ENCODE measurements at regions not wholly inside any gene's neighbourhood (a gene's known extent, or its start where the extent isn't known, plus 50 kb on each side); places are given as distances from the start of the nearest gene placed in this dataset.

DNA sequence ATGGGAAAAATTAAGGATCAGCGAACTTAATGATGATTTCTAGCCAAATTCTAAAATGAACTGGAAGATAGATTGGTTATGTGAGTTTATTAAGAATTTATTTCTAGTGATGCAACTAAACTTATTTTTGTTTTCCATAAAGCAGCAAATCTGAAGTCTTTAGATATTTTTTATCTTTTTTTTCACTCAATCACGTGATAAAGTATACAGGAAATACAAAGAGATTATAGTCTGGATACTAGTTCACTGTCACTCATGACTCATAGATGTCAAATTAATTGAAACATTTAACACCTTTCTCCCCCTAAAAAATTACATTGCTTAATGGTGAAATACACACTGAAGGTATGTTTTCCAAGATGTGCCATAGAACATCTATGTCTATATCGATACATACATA, 416.9 kb downstream of the TUSC7 start:
- TF ChIP-seq, protein P1, sequence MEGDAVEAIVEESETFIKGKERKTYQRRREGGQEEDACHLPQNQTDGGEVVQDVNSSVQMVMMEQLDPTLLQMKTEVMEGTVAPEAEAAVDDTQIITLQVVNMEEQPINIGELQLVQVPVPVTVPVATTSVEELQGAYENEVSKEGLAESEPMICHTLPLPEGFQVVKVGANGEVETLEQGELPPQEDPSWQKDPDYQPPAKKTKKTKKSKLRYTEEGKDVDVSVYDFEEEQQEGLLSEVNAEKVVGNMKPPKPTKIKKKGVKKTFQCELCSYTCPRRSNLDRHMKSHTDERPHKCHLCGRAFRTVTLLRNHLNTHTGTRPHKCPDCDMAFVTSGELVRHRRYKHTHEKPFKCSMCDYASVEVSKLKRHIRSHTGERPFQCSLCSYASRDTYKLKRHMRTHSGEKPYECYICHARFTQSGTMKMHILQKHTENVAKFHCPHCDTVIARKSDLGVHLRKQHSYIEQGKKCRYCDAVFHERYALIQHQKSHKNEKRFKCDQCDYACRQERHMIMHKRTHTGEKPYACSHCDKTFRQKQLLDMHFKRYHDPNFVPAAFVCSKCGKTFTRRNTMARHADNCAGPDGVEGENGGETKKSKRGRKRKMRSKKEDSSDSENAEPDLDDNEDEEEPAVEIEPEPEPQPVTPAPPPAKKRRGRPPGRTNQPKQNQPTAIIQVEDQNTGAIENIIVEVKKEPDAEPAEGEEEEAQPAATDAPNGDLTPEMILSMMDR (conservative IDR thresholded peaks at IDR 0.05; ENCODE audit: control insufficient read depth, insufficient read depth, low read depth, low read length), result no peak
- no peak for DNase-seq (ENCODE audit: low read depth)
- H3K4me3 ChIP-seq (ENCODE audit: control insufficient read depth, low read depth, low read length), result no peak overlapping the region

GRCh38 chr3:117126946-117127546, 417.5 kb downstream of the TUSC7 start:
- no peak overlapping the region for H3K4me3 ChIP-seq (ENCODE audit: control insufficient read depth, low read depth, low read length)
- TF ChIP-seq, protein P1 (conservative IDR thresholded peaks at IDR 0.05; ENCODE audit: control insufficient read depth, insufficient read depth, low read depth, low read length), result peak; percentile 10
- DNase-seq (ENCODE audit: low read depth), result no peak

GRCh38 chr3:117128133-117128532, 418.6 kb downstream of the TUSC7 start:
- TF ChIP-seq, protein P1 (conservative IDR thresholded peaks at IDR 0.05; ENCODE audit: control insufficient read depth, insufficient read depth, low read depth, low read length), result no peak
- H3K4me3 ChIP-seq (ENCODE audit: control insufficient read depth, low read depth, low read length), result no peak overlapping the region
- DNase-seq (ENCODE audit: low read depth), result no peak

- no peak for DNase-seq (ENCODE audit: low read depth)
- TF ChIP-seq, protein P1 (conservative IDR thresholded peaks at IDR 0.05; ENCODE audit: control insufficient read depth, insufficient read depth, low read depth, low read length), result no peak
- H3K4me3 ChIP-seq (ENCODE audit: control insufficient read depth, low read depth, low read length), result no peak overlapping the region
Measured at GRCh38 chr3:117128872-117129271, 419.3 kb downstream of the TUSC7 start.

GRCh38 chr3:117129516-117129915, 419.9 kb downstream of the TUSC7 start:
- TF ChIP-seq, protein P1 (conservative IDR thresholded peaks at IDR 0.05; ENCODE audit: control insufficient read depth, insufficient read depth, low read depth, low read length), result no peak
- no peak overlapping the region for H3K4me3 ChIP-seq (ENCODE audit: control insufficient read depth, low read depth, low read length)
- no peak for DNase-seq (ENCODE audit: low read depth)

GRCh38 chr3:117130222-117130621, 420.6 kb downstream of the TUSC7 start:
- TF ChIP-seq, protein P1 (conservative IDR thresholded peaks at IDR 0.05; ENCODE audit: control insufficient read depth, insufficient read depth, low read depth, low read length), result no peak
- no peak for DNase-seq (ENCODE audit: low read depth)
- H3K4me3 ChIP-seq (ENCODE audit: control insufficient read depth, low read depth, low read length), result no peak overlapping the region

GRCh38 chr3:117131259-117131658, 421.7 kb downstream of the TUSC7 start:
- TF ChIP-seq, protein P1 (conservative IDR thresholded peaks at IDR 0.05; ENCODE audit: control insufficient read depth, insufficient read depth, low read depth, low read length), result no peak
- H3K4me3 ChIP-seq (ENCODE audit: control insufficient read depth, low read depth, low read length), result no peak overlapping the region
- no peak for DNase-seq (ENCODE audit: low read depth)

Measured in fibroblast of mammary gland (primary cell).